ENCODE measurements at regions not wholly inside any gene's neighbourhood (a gene's known extent, or its start where the extent isn't known, plus 50 kb on each side); places are given as distances from the start of the nearest gene placed in this dataset.

DNA sequence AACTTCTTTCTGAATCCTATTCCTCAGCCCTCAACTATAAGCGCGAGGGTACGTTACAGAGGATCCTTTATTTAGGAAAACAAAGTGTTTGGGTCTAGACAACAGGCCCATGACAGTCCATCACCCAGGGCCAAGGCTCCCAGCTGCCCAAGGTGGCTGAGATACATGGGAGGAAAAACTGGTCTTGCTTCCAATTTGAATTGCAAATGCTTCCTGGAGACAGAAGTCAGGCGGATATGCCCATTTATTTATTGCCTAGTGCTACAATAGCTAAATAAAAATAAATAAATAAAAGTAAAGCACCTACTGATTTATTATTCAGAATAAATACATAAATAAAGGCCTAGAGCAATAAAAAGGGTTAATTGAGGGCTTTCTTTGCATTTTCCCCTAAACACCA is 248.7 kb downstream of the DHX15 start (continued):
- no peak for TF ChIP-seq TAF1 (IDR thresholded peaks at IDR 0.05; ENCODE audit: low read depth, low read length)
